HG03432 (cell line): ENCODE measurements at regions not wholly inside any gene's neighbourhood (a gene's known extent, or its start where the extent isn't known, plus 50 kb on each side); places are given as distances from the start of the nearest gene placed in this dataset.
"Not testable (repeated sequence)": the region's sequence is repeated elsewhere in the genome, so short reads cannot be mapped to it uniquely, and the experiment has no call there.

ENCODE experiments used
- ATAC-seq: cut with Tn5 transposase; IDR thresholded peaks from one replicate; pipeline ENCODE4 v1.9.1; 2021; ENCODE audit warnings: mild to moderate bottlenecking, moderate library complexity; ENCODE audit not compliant: unreplicated experiment

DNA sequence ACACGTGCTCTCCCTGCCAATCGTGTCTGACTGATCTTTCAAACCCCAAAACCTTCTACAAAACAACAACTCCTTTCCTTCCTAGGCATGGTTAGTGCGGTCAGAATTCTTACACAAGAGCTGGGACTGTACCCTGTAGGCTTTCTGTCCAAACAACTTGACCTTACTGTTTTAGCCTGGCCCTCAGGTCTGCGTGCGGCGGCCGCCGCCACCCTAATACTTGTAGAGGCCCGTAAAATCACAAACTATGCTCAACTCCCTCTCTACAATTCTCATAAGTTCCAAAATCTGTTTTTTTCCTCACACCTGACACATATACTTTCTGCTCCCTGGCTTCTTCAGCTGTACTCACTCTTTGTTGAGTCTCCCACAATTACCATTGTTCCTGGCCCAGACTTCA is 814.3 kb upstream of the VRK2 start:
- not testable (repeated sequence) for ATAC-seq

DNA sequence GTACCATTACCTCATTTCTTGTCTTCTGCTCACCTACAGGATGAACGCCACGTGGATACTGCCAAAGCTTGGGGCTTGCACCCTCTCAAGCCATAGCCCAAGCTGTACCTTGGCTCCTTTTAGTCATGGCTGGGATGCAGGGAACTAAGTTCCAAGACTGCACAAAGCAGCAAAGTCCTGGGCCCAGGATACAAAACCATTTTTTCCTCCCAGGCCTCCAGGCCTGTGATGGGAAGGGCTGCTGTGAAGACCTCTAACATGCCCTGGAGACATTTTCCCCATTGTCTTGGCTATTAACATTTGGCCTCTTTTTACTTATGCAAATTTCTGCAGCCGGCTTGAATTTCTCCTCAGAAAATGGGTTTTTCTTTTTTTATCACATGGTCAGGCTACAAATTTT is 795.1 kb upstream of the VRK2 start:
- ATAC-seq: not testable (repeated sequence)

GRCh38 chr2:57276408-57276807 is 770.2 kb upstream of the VRK2 start:
- ATAC-seq: not testable (repeated sequence)

DNA sequence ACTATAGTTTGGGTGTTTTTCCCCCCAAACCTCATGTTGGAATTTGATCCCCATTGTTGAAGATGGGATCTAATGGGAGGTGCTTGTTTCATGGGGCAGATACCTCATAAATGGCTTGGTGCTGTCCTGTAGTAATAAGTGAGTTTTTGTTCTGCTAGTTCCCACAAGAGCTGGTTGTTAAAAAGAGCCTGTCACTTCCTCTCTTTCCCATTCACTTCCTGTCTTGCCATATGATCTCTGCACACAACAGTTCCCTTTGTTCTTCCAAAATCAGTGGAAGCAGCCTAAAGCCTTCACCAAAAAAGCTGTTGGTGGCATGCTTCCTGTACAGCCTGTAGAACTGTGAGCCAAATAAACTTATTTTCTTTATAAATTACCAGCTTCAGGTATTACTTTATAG is 768.2 kb upstream of the VRK2 start:
- ATAC-seq: no peak

DNA sequence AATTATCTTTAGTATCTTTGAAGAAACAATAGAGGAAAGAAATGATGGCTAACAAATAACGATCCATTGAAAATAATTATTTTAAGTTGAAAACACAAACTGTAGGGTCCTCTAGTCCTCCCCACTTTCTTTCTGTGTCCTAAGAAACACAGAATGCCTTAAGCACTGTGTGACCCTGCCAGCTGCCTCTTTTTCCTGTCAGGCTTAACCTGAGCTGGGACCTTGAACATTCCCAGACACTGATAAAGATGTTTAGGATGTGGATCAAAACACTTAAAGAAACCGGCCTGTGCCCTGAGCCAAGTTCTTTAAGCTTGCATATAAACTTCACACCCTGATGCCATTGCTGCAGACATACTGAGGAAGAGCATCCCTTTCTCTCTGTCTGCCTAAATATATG is 755.4 kb upstream of the VRK2 start:
- no peak for ATAC-seq

GRCh38 chr2:57296795-57297517 is 749.6 kb upstream of the VRK2 start:
- ATAC-seq: no peak

GRCh38 chr2:57313678-57314077 is 732.9 kb upstream of the VRK2 start:
- ATAC-seq: no peak

DNA sequence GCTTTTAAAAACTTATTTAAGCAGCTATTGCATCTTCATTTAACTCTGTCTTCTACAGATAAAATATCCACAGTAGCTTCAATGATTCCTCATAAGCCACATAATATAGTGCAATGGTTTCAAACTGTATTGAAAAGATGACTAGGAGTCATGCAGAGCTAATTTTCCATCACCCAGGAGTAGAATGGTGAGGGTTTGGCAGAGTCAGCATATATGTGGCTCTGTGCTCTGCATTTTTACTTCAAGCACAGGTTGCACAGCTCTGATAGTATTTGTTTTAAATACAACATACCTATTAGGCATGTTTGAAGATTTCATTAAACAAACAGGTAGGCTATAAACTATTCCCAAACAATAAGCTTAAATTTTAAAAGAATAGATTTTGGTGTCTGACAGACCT is 731.9 kb upstream of the VRK2 start:
- no peak for ATAC-seq

GRCh38 chr2:57330447-57330846 is 716.2 kb upstream of the VRK2 start:
- ATAC-seq: no peak

- ATAC-seq: no peak
Observed at GRCh38 chr2:57333221-57333620, 713.4 kb upstream of the VRK2 start.

DNA sequence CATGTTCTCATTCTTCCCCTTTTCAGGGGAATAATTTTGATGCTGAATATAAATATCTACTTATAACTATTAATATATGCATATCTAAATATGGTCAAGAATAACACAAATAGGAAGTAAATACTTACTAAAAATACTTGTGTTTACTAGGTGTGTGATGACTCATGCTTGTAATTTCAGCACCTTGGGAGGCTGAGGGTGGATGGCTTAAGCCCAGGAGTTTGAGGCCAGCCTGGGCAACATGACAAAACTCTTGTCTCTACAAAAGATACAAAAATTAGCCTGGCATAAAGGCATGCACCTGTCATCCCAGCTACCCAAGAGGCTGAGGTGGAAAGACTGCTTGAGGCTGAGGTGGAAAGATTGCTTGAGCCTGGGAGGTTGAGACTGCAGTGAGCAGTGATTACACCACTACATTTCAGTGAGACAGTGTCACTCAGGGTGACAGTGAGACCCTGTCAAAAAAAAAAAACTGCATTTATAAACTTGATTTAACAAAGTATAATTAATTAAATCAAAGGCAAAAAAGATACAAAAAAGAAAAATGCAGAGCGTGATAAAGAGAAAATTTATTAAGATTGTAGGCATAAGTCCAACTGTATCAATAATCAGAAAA is 703.1 kb upstream of the VRK2 start:
- no peak for ATAC-seq

DNA sequence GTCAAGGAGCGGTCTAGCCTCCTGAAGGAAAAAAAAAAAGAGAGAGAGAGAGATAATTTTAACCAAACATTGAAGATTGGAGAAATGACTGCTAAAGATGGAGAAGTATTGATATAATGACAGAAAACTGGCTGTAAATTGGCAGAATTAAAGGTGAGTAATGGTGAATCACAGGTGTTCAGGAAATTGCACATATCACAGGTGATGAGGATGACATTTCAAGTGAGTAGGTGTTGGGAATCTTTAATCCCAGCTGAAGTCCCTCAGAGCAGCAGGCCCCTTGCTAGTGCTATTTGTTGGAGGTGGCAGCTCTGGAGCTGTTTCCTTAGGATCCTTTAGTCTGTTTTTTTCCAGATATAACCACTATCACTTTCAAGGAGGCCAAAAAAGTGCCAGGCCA is 678.4 kb upstream of the VRK2 start:
- ATAC-seq: no peak

- ATAC-seq: no peak
Observed at GRCh38 chr2:57370882-57371585, 675.6 kb upstream of the VRK2 start.

GRCh38 chr2:57372237-57372984 is 674.2 kb upstream of the VRK2 start:
- ATAC-seq: no peak

DNA sequence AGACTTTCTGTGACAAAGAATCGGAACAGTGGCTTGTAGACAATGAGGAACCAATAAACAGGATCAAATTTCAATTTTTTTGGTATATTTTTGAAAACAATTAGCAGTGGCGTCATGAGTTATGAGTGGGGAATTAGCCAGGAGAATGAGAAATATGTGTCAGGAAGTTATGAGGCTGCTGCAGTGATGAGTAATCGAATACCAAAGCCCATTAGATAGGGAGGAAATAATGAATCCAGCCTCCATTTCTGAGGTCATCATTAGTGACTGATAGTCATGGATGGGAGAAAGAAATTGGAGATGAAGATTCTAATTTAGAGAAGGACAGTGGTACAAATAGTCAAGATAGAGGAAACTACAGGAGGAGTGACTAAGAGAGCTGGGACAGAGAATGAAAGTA is 673.1 kb upstream of the VRK2 start:
- no peak for ATAC-seq

DNA sequence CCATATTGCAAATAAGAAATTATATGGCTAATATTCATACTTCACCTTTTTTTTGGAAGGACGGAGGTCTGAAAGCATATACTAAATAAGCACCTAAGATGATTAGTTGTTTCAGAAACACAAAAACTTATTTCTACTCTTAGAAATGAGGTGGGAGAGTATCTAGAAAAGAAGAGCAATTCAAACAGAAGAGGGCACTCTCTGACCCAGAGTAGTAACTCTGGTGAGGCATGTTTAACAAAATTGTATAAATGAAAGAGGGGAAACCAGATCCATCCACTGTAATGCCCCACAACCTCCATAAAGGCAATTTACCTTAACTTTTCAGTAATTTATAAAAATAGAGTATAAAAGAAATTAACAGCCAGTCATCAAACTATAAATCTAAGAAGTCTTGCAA is 669.6 kb upstream of the VRK2 start:
- no peak for ATAC-seq

- no peak for ATAC-seq
Observed at GRCh38 chr2:57386305-57386704, 660.3 kb upstream of the VRK2 start.

DNA sequence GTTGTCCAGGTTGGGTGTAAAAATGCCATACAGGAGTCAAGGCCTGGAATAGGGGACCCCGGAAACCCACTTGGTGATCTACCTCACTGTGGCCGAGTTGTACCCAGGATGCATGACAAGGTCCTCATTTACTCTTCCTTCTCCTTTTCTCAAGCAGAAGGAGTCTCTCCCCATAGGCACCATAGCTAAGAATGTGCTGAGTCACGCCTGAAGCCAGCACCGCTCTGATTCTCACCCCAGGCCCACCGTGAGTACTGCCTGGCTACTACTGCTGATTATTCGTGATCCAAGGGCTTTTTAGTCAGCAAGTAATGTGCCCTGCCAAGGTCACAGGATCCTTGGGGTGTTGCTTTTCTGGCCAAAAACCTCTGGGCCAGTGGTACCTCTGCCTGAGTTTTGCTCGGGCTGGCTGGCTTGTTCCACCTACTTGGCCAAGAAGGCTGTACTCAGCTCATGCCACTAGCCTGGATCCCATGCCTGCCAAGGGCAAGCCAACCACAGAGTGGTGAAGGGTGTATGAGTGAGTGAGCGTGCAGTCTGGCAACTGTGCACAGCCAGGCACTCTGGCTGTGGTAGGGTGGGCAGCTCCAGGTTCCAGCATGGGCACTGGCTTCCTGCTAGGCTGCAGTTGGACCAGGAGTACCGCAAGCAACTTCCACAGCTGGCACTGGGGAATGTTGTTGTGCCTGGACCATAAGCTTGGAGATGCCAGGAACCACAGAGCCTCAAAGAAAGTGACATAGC is 650.1 kb upstream of the VRK2 start:
- ATAC-seq: no peak

DNA sequence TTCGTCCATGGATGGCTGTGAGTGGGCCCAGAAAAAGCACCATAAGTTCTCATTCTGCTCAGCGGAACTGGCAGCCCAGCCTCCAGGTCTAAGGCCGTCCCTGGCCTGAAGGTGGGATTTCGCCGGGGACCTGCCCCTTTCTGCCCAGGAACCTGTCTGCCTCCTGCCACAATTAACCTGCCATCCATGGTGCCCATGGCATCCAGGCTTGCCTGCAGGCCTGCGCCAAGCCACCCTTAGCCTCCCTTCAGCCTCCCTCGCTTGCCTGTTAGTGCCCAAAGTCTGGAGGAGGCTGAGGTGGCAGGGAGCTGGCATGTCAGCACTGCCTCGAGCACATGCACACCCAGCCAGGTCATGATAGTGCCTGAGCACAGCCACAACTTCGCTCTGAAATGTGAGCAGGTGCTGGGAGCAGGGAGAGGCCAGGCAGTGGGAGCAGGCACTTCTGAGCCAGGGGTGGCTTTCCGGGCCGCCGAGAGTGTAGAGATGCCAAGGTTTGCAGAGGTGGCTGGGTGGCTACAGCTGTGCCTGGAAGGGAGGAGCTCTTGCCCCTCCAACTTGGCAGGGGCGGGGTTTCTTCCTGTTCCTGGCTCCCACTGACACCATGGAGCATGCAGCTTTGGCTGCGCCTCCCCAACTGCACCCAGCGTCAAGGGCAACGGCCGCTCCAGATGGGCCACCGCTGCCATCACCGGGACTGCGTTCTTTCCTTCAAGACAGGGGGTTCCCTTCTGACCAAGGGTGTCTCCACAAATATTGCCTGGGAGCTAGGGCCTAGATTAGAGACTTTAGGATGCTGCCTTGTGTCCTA is 648.9 kb upstream of the VRK2 start:
- no peak for ATAC-seq

- ATAC-seq: no peak
Observed at GRCh38 chr2:57399057-57399456, 647.5 kb upstream of the VRK2 start.
